ENCODE measurements at regions not wholly inside any gene's neighbourhood (a gene's known extent, or its start where the extent isn't known, plus 50 kb on each side); places are given as distances from the start of the nearest gene placed in this dataset.
"Not testable (repeated sequence)": the region's sequence is repeated elsewhere in the genome, so short reads cannot be mapped to it uniquely, and the experiment has no call there.

DNA sequence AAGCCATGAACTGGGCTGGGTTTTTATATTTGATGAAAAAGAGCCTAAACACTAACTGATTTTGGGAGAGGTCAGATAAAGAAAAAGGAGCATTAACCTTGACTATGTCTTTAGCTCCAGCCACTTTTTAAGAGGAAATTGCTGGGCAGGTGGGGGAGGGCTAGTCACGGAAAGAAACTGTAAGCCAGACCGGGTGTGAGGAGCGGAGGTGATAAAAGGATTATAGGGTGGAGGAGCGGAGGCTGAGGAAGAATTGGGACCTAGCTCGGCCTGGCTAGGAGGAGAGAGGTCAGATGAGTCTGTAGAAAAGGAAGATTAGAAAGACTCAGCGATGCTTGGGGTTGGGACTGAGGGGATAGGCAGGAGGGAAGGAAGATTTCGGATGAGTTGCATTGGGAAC lies 117.5 kb upstream of the INTU start:
- TF ChIP-seq, protein P1, sequence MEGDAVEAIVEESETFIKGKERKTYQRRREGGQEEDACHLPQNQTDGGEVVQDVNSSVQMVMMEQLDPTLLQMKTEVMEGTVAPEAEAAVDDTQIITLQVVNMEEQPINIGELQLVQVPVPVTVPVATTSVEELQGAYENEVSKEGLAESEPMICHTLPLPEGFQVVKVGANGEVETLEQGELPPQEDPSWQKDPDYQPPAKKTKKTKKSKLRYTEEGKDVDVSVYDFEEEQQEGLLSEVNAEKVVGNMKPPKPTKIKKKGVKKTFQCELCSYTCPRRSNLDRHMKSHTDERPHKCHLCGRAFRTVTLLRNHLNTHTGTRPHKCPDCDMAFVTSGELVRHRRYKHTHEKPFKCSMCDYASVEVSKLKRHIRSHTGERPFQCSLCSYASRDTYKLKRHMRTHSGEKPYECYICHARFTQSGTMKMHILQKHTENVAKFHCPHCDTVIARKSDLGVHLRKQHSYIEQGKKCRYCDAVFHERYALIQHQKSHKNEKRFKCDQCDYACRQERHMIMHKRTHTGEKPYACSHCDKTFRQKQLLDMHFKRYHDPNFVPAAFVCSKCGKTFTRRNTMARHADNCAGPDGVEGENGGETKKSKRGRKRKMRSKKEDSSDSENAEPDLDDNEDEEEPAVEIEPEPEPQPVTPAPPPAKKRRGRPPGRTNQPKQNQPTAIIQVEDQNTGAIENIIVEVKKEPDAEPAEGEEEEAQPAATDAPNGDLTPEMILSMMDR (IDR thresholded peaks at IDR 0.05; ENCODE audit: low read depth, low read length), result not testable (repeated sequence)
- TF ChIP-seq EZH2phosphoT487 (IDR thresholded peaks at IDR 0.05; ENCODE audit: low read depth), result not testable (repeated sequence)
